Kidney epithelial cell (primary cell): ENCODE measurements at regions not wholly inside any gene's neighbourhood (a gene's known extent, or its start where the extent isn't known, plus 50 kb on each side); places are given as distances from the start of the nearest gene placed in this dataset.

ENCODE experiments used
- DNase-seq: peaks from one replicate; pipeline ENCODE4 v3.0.0-alpha.2; 2010; ENCODE audit warnings: low read depth
- H3K27me3 ChIP-seq: 2 replicates; pipeline ENCODE4 v1.6.0; 2011; ENCODE audit warnings: low read length; ENCODE audit not compliant: control insufficient read depth, insufficient read depth
- H3K36me3 ChIP-seq: 2 replicates; pipeline ENCODE4 v1.5.1; 2011; ENCODE audit warnings: low read length; ENCODE audit not compliant: control insufficient read depth, insufficient read depth
- H3K4me3 ChIP-seq: 2 replicates; pipeline ENCODE4 v1.5.1; 2011; ENCODE audit warnings: low read depth, mild to moderate bottlenecking, control low read depth, low read length
- TF ChIP-seq, protein P1 (sequence below): IDR thresholded peaks from 2 replicates; pipeline ENCODE4 v1.5.1; 2011; ENCODE audit warnings: mild to moderate bottlenecking, moderate library complexity, low read length, control low read depth, inconsistent platforms; ENCODE audit not compliant: insufficient read depth, poor library complexity, severe bottlenecking

DNA sequence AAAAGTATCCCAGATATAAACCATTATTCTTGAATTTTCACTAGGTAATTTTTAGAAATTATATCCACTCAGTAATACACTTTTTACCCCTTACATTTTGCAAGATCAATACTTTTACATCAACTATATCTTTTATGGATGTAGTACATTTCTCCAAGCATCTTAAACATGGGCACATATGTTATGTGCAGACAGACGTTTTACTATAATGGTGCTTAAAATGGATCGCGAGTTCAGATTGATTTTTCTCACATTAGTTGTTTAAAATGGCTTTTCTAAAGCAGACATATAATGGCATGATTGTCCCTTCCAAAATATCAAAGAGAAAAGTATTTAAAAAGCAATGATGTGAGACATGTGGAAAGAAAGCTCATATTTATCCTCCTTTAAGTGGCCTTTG, 786.1 kb downstream of the PDHA2 start:
- no peaks in the 10 kb centered on the region for H3K27me3 ChIP-seq
- H3K4me3 ChIP-seq, result no peak overlapping the region
- no peak for DNase-seq
- no peaks in the 10 kb centered on the region for H3K36me3 ChIP-seq
- TF ChIP-seq, protein P1, sequence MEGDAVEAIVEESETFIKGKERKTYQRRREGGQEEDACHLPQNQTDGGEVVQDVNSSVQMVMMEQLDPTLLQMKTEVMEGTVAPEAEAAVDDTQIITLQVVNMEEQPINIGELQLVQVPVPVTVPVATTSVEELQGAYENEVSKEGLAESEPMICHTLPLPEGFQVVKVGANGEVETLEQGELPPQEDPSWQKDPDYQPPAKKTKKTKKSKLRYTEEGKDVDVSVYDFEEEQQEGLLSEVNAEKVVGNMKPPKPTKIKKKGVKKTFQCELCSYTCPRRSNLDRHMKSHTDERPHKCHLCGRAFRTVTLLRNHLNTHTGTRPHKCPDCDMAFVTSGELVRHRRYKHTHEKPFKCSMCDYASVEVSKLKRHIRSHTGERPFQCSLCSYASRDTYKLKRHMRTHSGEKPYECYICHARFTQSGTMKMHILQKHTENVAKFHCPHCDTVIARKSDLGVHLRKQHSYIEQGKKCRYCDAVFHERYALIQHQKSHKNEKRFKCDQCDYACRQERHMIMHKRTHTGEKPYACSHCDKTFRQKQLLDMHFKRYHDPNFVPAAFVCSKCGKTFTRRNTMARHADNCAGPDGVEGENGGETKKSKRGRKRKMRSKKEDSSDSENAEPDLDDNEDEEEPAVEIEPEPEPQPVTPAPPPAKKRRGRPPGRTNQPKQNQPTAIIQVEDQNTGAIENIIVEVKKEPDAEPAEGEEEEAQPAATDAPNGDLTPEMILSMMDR, result no peak

DNA sequence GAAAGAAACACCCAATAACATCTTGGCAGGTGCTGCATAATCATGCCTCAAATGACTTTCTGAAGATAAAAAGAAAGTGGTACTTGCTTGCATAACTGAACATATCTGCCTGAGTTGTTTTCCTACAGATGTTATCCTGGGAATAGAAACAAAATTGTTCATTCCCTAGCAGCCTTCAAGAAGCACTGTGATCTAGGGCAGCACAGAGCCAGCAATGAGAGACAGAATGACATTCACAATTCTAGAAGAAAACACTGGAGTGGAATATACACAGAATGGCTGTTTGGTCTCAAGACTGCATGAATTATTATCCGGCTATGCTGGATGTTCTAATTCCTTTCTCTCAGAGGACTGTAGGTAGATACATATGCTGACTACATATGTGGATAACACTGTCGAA, 790.9 kb downstream of the PDHA2 start:
- TF ChIP-seq, protein P1, result no peak

DNA sequence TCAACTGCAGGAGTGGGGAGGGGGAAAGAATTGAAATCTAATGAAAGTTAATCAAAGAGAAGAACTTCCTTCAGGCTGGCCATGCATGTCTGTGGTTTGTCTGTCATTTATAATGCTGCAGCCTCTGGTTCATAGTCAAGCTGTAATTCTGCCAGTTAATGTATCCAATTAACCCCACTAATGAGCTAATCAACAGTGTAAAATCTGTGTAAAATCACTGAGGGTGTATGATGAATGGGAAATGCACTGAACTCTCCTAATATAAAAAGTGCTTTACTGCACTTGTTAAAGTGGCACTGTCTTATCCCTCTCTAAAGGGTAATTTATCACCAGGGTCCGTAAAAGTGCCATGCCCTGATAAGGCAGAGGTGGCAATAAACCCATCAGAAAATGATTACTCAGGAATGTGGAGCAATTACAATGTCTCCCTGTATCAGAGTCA, 798.1 kb downstream of the PDHA2 start:
- TF ChIP-seq, protein P1, result no peak
- no peaks in the 10 kb centered on the region for H3K27me3 ChIP-seq
- no peak for DNase-seq
- no peaks in the 10 kb centered on the region for H3K36me3 ChIP-seq
- H3K4me3 ChIP-seq, result no peak overlapping the region

More for the DNA sequence above, 790.9 kb downstream of the PDHA2 start:
- Histone ChIP-seq H3K4me3 (no peak overlapping the region), H3K36me3 (no peaks in the 10 kb centered on the region), H3K27me3 (no peaks in the 10 kb centered on the region)
- DNase-seq, result no peak

DNA sequence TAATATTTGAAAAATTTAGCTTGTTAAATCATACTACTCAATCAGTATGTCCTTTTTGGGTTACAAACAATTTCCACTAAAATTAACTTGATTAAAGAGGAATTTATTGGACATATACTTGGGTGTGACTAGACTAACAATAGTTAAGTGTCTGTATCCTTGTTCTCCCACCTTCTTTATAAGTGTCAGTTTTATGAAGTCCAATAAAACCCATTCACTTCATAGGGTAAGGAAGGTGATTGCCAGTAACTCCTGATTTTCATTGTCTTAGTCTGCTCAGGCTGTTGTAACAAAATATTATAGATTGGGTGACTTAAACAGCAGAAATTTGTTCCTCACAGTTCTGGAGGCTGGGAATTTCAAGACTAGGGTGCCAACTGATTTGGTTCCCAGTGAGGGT, 800.0 kb downstream of the PDHA2 start:
- Histone ChIP-seq H3K4me3 (no peak overlapping the region), H3K36me3 (no peaks in the 10 kb centered on the region), H3K27me3 (no peaks in the 10 kb centered on the region)
- DNase-seq, result no peak
- TF ChIP-seq, protein P1, result no peak

DNA sequence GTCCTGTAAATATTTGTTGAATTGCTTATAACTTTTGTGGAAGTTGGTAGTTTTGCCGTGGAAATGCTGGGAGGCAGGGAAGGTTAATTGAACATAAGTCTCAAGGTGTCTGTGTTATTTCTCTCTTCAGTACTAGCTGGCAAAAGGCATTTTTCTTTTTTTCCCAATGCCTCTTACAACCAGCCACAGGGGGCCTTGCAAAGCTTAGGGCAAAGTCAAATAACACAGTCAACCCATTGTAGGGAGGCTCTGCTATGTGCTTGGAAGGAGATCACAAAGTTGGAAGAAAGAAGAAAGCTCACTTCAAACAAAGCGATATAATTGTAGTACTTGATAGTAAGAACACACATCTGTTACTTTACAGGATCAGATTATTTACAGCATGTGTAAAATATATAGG, 802.6 kb downstream of the PDHA2 start:
- Histone ChIP-seq H3K36me3 (no peaks in the 10 kb centered on the region), H3K4me3 (no peak overlapping the region), H3K27me3 (no peaks in the 10 kb centered on the region)
- TF ChIP-seq, protein P1, result no peak
- DNase-seq, result no peak

DNA sequence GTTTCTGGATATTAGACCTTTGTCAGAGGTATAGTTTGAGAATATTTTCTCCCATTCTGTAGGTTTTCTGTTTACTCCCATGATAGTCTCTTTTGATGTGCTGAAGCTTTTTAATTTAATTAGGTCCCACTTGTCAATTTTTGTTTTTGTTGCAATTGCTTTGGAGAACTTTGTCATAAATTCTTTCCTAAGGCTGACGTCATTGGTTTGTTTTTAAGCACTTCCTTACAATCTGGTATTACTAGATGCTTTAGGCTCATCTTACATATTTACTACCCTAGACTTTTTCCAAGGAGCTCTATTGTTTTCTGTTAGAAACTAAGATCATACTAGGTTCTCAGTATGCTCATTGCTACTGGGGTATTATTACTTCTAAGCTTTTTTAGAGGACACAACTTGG, 806.3 kb downstream of the PDHA2 start:
- no peaks in the 10 kb centered on the region for H3K36me3 ChIP-seq
- no peak for DNase-seq
- H3K27me3 ChIP-seq, result no peaks in the 10 kb centered on the region
- TF ChIP-seq, protein P1, result no peak
- no peak overlapping the region for H3K4me3 ChIP-seq
